ENCODE measurements at regions not wholly inside any gene's neighbourhood (a gene's known extent, or its start where the extent isn't known, plus 50 kb on each side); places are given as distances from the start of the nearest gene placed in this dataset.

DNA sequence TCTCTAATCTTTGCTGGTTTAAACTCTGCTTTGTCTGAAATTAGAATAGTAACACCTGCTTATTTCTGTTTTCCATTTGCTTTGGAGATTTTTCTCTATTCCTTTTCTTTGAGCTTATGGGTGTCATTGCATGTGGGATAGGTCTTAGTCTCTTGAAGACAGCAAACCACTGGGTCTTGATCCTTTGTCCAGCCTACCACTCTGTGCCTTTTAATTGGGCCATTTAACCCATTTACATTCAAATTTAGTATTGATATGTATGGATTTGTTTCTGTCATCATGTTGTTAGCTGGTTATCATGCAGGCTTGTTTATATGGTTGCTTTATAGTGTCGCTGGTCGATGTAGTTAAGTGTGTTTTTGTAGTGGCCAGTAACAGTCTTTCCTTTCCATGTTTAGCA lies 914.7 kb downstream of the MAT2B start:
- no peak for TF ChIP-seq E2F1 (CRISPR knock-in tag; IDR thresholded peaks at IDR 0.05)
- TF ChIP-seq, protein P1, sequence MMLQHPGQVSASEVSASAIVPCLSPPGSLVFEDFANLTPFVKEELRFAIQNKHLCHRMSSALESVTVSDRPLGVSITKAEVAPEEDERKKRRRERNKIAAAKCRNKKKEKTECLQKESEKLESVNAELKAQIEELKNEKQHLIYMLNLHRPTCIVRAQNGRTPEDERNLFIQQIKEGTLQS (CRISPR knock-in tag; conservative IDR thresholded peaks at IDR 0.05): no peak
- TF ChIP-seq, protein P2, sequence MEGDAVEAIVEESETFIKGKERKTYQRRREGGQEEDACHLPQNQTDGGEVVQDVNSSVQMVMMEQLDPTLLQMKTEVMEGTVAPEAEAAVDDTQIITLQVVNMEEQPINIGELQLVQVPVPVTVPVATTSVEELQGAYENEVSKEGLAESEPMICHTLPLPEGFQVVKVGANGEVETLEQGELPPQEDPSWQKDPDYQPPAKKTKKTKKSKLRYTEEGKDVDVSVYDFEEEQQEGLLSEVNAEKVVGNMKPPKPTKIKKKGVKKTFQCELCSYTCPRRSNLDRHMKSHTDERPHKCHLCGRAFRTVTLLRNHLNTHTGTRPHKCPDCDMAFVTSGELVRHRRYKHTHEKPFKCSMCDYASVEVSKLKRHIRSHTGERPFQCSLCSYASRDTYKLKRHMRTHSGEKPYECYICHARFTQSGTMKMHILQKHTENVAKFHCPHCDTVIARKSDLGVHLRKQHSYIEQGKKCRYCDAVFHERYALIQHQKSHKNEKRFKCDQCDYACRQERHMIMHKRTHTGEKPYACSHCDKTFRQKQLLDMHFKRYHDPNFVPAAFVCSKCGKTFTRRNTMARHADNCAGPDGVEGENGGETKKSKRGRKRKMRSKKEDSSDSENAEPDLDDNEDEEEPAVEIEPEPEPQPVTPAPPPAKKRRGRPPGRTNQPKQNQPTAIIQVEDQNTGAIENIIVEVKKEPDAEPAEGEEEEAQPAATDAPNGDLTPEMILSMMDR (IDR thresholded peaks at IDR 0.05): no peak
- TF ChIP-seq, protein P3, sequence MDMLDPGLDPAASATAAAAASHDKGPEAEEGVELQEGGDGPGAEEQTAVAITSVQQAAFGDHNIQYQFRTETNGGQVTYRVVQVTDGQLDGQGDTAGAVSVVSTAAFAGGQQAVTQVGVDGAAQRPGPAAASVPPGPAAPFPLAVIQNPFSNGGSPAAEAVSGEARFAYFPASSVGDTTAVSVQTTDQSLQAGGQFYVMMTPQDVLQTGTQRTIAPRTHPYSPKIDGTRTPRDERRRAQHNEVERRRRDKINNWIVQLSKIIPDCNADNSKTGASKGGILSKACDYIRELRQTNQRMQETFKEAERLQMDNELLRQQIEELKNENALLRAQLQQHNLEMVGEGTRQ (CRISPR knock-in tag; IDR thresholded peaks at IDR 0.05): no peak
- no peak for TF ChIP-seq ZBTB21 (CRISPR knock-in tag; IDR thresholded peaks at IDR 0.05; ENCODE audit: borderline replicate concordance)
- no peak for TF ChIP-seq FOXJ3 (CRISPR knock-in tag; IDR thresholded peaks at IDR 0.05; ENCODE audit: borderline replicate concordance)
- TF ChIP-seq NFE2L1 (CRISPR knock-in tag; IDR thresholded peaks at IDR 0.05): no peak
- TF ChIP-seq, protein P4, sequence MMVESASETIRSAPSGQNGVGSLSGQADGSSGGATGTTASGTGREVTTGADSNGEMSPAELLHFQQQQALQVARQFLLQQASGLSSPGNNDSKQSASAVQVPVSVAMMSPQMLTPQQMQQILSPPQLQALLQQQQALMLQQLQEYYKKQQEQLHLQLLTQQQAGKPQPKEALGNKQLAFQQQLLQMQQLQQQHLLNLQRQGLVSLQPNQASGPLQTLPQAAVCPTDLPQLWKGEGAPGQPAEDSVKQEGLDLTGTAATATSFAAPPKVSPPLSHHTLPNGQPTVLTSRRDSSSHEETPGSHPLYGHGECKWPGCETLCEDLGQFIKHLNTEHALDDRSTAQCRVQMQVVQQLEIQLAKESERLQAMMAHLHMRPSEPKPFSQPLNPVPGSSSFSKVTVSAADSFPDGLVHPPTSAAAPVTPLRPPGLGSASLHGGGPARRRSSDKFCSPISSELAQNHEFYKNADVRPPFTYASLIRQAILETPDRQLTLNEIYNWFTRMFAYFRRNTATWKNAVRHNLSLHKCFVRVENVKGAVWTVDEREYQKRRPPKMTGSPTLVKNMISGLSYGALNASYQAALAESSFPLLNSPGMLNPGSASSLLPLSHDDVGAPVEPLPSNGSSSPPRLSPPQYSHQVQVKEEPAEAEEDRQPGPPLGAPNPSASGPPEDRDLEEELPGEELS (CRISPR knock-in tag; IDR thresholded peaks at IDR 0.05): no peak
